HL-60 (cell line): ENCODE measurements at regions not wholly inside any gene's neighbourhood (a gene's known extent, or its start where the extent isn't known, plus 50 kb on each side); places are given as distances from the start of the nearest gene placed in this dataset.

Experiments used
- CTCF ChIP-seq: IDR thresholded peaks from one replicate; pipeline ENCODE4 v1.5.1; 2011; ENCODE audit warnings: low read length, control low read depth, inconsistent platforms; ENCODE audit not compliant: insufficient read depth
- GABPA ChIP-seq: IDR thresholded peaks from 2 replicates; pipeline ENCODE4 v1.6.1; 2012; ENCODE audit warnings: low read depth
- POLR2AphosphoS5 ChIP-seq: IDR thresholded peaks from 2 replicates; pipeline ENCODE4 v1.6.1; 2012; ENCODE audit warnings: low read depth
- REST ChIP-seq: IDR thresholded peaks from 2 replicates; pipeline ENCODE4 v1.6.1; 2012; ENCODE audit warnings: low read depth; ENCODE audit not compliant: insufficient replicate concordance
- SPI1 ChIP-seq: IDR thresholded peaks from 2 replicates; pipeline ENCODE4 v1.6.1; 2012; ENCODE audit warnings: low read depth, mild to moderate bottlenecking, borderline replicate concordance

- TF ChIP-seq CTCF: no peak
- no peak for TF ChIP-seq POLR2AphosphoS5
- TF ChIP-seq SPI1: no peak
- no peak for TF ChIP-seq GABPA
- TF ChIP-seq REST: no peak
These were observed 158.9 kb downstream of the IRX5 start for GRCh38 chr16:55089600-55089999.
